GM21360 (cell line): ENCODE measurements at regions not wholly inside any gene's neighbourhood (a gene's known extent, or its start where the extent isn't known, plus 50 kb on each side); places are given as distances from the start of the nearest gene placed in this dataset.

Experiments used
- ATAC-seq: cut with Tn5 transposase; IDR thresholded peaks from one replicate; pipeline ENCODE4 v1.9.1; 2021; ENCODE audit warnings: mild to moderate bottlenecking, moderate library complexity; ENCODE audit not compliant: unreplicated experiment

DNA sequence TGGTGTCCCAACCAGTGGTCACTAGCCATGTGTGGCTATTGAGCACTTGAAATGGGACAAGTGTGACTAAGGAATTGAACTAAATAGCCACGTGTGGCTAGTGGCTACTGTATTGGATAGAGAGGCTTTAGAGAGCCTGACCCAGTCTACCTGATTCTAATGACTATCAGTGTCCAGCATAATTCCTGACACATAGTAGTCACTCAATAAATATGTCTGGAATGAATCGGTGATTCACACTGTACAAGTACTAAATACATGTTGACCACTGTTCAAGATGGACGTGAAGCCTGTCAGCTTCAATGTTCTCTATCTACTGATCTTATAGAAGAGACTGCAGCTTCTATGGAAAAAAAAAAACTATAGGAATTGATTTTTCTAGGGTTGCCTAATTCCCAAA is 57.7 kb upstream of the MAST4 start:
- no peak for ATAC-seq

DNA sequence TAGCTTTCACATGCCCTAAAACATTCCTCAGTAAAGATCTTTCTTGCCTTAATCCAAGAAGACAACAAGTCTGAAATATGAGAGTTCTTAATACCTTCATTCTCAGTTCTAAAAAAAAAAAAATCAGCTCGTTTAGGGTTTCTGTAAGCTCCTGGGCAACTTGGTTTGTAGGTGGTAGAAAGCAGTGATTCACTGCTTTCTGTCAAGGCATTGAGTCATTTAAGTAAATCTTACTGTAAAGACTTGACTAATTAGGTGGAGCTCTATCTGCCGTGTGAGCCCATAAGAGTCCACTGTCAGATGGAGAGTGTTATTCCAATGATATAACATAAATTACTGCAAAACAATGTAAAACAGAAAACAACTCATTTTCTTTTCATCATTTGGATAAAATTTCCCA is 56.1 kb upstream of the MAST4 start:
- ATAC-seq: no peak

- no peak for ATAC-seq
These were observed 53.5 kb upstream of the MAST4 start for GRCh38 chr5:66542711-66543110.
